Nephron progenitor cell (in vitro differentiated cells): ENCODE measurements at regions not wholly inside any gene's neighbourhood (a gene's known extent, or its start where the extent isn't known, plus 50 kb on each side); places are given as distances from the start of the nearest gene placed in this dataset.

Source experiments
- DNase-seq: peaks from one replicate; pipeline ENCODE4 v3.0.0; 2021
- H3K27ac Mint-ChIP-seq: 2 replicates; pipeline ENCODE4 v1.8.0; 2021; ENCODE audit warnings: mild to moderate bottlenecking, moderate library complexity, mixed read lengths
- H3K27me3 Mint-ChIP-seq: 2 replicates; pipeline ENCODE4 v1.8.0; 2021; ENCODE audit warnings: mild to moderate bottlenecking, low read depth, mixed read lengths; ENCODE audit not compliant: poor library complexity
- H3K36me3 Mint-ChIP-seq: 2 replicates; pipeline ENCODE4 v1.8.0; 2021; ENCODE audit warnings: low read depth, mixed read lengths
- H3K4me1 Mint-ChIP-seq: 2 replicates; pipeline ENCODE4 v1.8.0; 2021; ENCODE audit warnings: mixed read lengths
- H3K4me3 Mint-ChIP-seq: 2 replicates; pipeline ENCODE4 v1.8.0; 2021; ENCODE audit warnings: mild to moderate bottlenecking, moderate library complexity, mixed read lengths
- H3K9me3 Mint-ChIP-seq: 2 replicates; pipeline ENCODE4 v1.8.0; 2021; ENCODE audit warnings: mild to moderate bottlenecking, moderate library complexity, mixed read lengths
- CTCF ChIP-seq: fragments of 200-600 bp; sonication (generic); IDR thresholded peaks from 2 replicates; pipeline ENCODE4 v1.5.0; 2021; ENCODE audit warnings: antibody characterized with exemption

DNA sequence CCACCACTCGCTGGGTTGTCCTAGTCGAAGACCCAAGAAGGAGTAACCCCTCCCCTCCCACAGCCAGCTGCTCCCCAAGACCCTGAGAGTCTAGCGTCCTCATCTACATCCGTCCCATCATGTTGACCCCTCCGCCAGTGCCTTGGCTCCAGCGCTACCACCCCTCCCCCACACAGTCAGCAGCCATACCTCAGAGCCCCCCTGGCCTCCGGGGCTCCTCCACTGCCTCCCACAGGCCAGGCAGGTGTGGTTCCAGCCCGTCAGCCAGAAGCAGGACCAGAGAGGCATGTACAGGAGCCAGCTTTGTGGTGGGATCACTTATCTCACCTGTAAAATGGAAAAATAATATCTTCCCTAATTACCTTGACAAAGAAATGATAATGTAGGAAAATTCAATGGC lies 51.5 kb upstream of the PHF21B start:
- DNase-seq: no peak
- peaks cover 5% of the 10 kb centered on the region for H3K4me1 Mint-ChIP-seq
- TF ChIP-seq CTCF: no peak
- peaks cover 33% of the 10 kb centered on the region for H3K27me3 Mint-ChIP-seq
- no peak overlapping the region for H3K4me3 Mint-ChIP-seq
- H3K9me3 Mint-ChIP-seq: no peaks in the 10 kb centered on the region
- H3K36me3 Mint-ChIP-seq: no peaks in the 10 kb centered on the region
- H3K27ac Mint-ChIP-seq: no peak overlapping the region

DNA sequence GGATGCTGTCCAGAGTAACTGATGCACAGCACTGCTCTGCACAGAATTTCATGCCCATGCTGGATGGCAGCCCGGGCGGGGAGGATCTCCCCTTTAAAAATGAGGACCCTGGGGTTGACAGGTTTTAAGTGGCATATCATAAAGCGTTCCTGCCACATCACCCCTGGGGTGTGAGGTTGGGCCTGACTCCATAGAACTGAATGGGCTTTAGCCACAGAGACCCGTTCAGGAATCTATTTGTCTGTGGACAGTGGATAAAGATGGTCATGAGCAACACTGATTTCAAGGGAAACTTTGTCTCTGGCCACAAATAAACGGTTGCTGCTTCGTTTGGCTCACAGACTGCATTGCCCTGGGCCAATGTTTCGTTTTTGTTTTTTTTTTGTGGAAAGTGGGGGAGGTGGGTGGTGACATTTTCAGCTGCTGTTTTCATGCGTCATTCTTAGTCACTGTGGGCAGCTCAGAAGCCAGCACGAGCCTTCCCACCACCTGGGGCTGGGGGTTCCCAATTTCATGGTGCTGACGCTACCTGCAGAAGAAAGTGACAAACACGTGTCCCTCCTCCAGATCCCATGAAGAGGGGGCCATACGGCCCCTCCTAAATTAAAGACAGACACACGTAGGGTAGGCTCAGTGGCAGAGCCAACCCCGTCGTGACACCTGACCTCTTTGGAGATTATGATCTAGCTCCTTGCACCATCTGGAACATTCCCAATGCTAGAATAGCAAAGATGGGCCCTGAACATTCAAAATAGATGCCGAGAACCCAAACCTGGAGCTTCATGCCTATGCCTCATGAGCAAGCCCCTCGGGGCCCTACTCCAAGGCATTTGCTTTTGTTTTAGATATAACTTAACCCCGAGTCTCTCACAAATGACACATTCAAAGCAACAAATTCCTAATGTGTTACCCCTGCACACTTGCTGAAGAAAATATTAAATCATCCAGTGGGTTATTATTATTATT lies 54.8 kb upstream of the PHF21B start:
- Mint-ChIP-seq H3K4me1 (no peaks in the 10 kb centered on the region), H3K36me3 (no peaks in the 10 kb centered on the region), H3K27me3 (peaks cover 44% of the 10 kb centered on the region), H3K4me3 (no peak overlapping the region), H3K27ac (peak overlapping the region; percentile 24), H3K9me3 (peaks cover 12% of the 10 kb centered on the region)
- no peak for TF ChIP-seq CTCF
- DNase-seq: no peak

DNA sequence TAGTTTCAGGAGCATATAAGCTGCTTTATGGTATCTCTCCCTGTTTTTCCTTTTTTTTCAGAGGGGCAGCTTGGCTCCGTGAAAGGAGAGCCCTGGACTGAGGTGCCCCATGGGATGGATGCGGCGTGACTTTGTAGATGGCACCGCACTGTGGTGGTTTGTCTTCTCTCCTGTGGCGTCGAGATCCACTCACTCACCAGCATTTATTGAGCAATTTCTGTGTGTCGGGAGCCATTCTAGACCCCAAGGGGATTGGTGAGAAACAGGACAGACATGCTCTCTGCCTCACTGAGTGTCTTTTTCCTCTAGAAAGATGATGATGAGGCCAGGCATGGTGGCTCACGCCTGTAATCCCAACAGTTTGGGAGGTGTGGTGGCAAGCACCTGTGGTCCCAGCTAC lies 55.9 kb upstream of the PHF21B start:
- TF ChIP-seq CTCF: no peak
- no peak overlapping the region for H3K4me3 Mint-ChIP-seq

DNA sequence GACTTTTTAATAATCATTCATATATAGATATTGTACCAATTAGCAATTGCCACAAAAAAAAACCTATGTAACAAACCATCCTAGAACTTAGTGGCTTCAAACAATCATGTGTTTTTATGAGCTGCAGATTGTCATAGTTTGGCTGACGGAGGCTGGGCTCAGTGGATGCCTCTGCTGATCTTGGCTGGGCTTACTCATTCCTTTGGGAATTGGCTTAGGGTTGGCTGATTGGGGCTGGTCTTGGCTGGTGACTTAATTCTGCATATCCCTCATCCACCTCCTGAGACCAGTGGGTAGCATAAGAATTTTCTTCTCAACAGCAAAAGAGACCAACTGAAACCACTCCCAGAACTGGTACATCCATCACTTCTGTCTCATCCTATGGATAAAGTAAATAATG lies 57.9 kb upstream of the PHF21B start:
- H3K4me3 Mint-ChIP-seq: no peak overlapping the region
- no peak overlapping the region for H3K27ac Mint-ChIP-seq
- peaks cover 74% of the 10 kb centered on the region for H3K27me3 Mint-ChIP-seq
- no peak for TF ChIP-seq CTCF
- H3K4me1 Mint-ChIP-seq: peaks cover 8% of the 10 kb centered on the region
- DNase-seq: no peak
- peaks cover 16% of the 10 kb centered on the region for H3K9me3 Mint-ChIP-seq
- H3K36me3 Mint-ChIP-seq: no peaks in the 10 kb centered on the region

More for the DNA sequence above, 55.9 kb upstream of the PHF21B start:
- no peak for DNase-seq
- Mint-ChIP-seq H3K9me3 (peaks cover 12% of the 10 kb centered on the region), H3K36me3 (no peaks in the 10 kb centered on the region), H3K4me1 (no peaks in the 10 kb centered on the region), H3K27ac (no peak overlapping the region), H3K27me3 (peaks cover 54% of the 10 kb centered on the region)

GRCh38 chr22:45069925-45070324 lies 60.1 kb upstream of the PHF21B start:
- H3K9me3 Mint-ChIP-seq: peaks cover 20% of the 10 kb centered on the region
- H3K27me3 Mint-ChIP-seq: peaks cover 85% of the 10 kb centered on the region
- no peak overlapping the region for H3K4me3 Mint-ChIP-seq
- peaks cover 13% of the 10 kb centered on the region for H3K4me1 Mint-ChIP-seq
- no peak for TF ChIP-seq CTCF
- DNase-seq: no peak
- no peaks in the 10 kb centered on the region for H3K36me3 Mint-ChIP-seq
- H3K27ac Mint-ChIP-seq: no peak overlapping the region

- no peak overlapping the region for H3K4me3 Mint-ChIP-seq
- no peak overlapping the region for H3K27ac Mint-ChIP-seq
- no peak for DNase-seq
- H3K9me3 Mint-ChIP-seq: peaks cover 20% of the 10 kb centered on the region
- peaks cover 85% of the 10 kb centered on the region for H3K27me3 Mint-ChIP-seq
- H3K36me3 Mint-ChIP-seq: no peaks in the 10 kb centered on the region
- TF ChIP-seq CTCF: no peak
- peaks cover 19% of the 10 kb centered on the region for H3K4me1 Mint-ChIP-seq
Observed at GRCh38 chr22:45071618-45072017, 61.8 kb upstream of the PHF21B start.
